ENCODE measurements at regions not wholly inside any gene's neighbourhood (a gene's known extent, or its start where the extent isn't known, plus 50 kb on each side); places are given as distances from the start of the nearest gene placed in this dataset.
"Not testable (repeated sequence)": the region's sequence is repeated elsewhere in the genome, so short reads cannot be mapped to it uniquely, and the experiment has no call there.

- intact Hi-C loops (cut with DNase I), result no loop called here
- no peak for DNase-seq
- no peak overlapping the region for H3K4me3 ChIP-seq
- no peaks in the 10 kb centered on the region for H3K4me1 ChIP-seq
- H3K27me3 ChIP-seq, result no peaks in the 10 kb centered on the region
- H3K9ac ChIP-seq (ENCODE audit: low read depth in 2 of 2, low read length in 2 of 2), result no peak overlapping the region
- TF ChIP-seq CTCF (IDR thresholded peaks at IDR 0.05), result no peak
- no peaks in the 10 kb centered on the region for H3K9me3 ChIP-seq
- H3K36me3 ChIP-seq, result no peaks in the 10 kb centered on the region
- no peak overlapping the region for H3K27ac ChIP-seq
These were observed 73.7 kb downstream of the GEMIN8 start for GRCh38 chrX:13955975-13956374.

- Histone ChIP-seq H3K27me3 (no peaks in the 10 kb centered on the region), H3K4me3 (no peak overlapping the region), H3K27ac (no peak overlapping the region), H3K4me1 (no peaks in the 10 kb centered on the region), H3K9me3 (no peaks in the 10 kb centered on the region), H3K9ac (ENCODE audit: low read depth in 2 of 2, low read length in 2 of 2) (no peak overlapping the region), H3K36me3 (no peaks in the 10 kb centered on the region)
- no peak for DNase-seq
- TF ChIP-seq CTCF (IDR thresholded peaks at IDR 0.05), result no peak
- intact Hi-C loops (cut with DNase I), result no loop called here
These were observed 74.5 kb downstream of the GEMIN8 start for GRCh38 chrX:13955095-13955647.

GRCh38 chrX:13952581-13952980, 77.1 kb downstream of the GEMIN8 start:
- intact Hi-C loops (cut with DNase I), result no loop called here
- Histone ChIP-seq H3K27me3 (no peaks in the 10 kb centered on the region), H3K4me1 (no peaks in the 10 kb centered on the region), H3K4me3 (no peak overlapping the region), H3K9me3 (no peaks in the 10 kb centered on the region), H3K36me3 (no peaks in the 10 kb centered on the region), H3K27ac (no peak overlapping the region), H3K9ac (ENCODE audit: low read depth in 2 of 2, low read length in 2 of 2) (no peak overlapping the region)
- no peak for TF ChIP-seq CTCF (IDR thresholded peaks at IDR 0.05)
- DNase-seq, result no peak

GRCh38 chrX:13946223-13946622, 83.5 kb downstream of the GEMIN8 start:
- H3K4me3 ChIP-seq; H3K27me3 ChIP-seq; H3K9ac ChIP-seq (ENCODE audit: low read depth in 2 of 2, low read length in 2 of 2); H3K27ac ChIP-seq; H3K36me3 ChIP-seq; H3K9me3 ChIP-seq; intact Hi-C loops (cut with DNase I); H3K4me1 ChIP-seq; DNase-seq: not testable (repeated sequence)

- H3K27ac ChIP-seq; H3K4me1 ChIP-seq; H3K36me3 ChIP-seq; H3K27me3 ChIP-seq; intact Hi-C loops (cut with DNase I); H3K9ac ChIP-seq (ENCODE audit: low read depth in 2 of 2, low read length in 2 of 2); H3K4me3 ChIP-seq; H3K9me3 ChIP-seq; DNase-seq: not testable (repeated sequence)
These were observed 83.9 kb downstream of the GEMIN8 start for GRCh38 chrX:13945787-13946186.

- no peaks in the 10 kb centered on the region for H3K9me3 ChIP-seq
- H3K9ac ChIP-seq (ENCODE audit: low read depth in 2 of 2, low read length in 2 of 2), result no peak overlapping the region
- DNase-seq, result no peak
- intact Hi-C loops (cut with DNase I), result no loop called here
- H3K27me3 ChIP-seq, result peaks cover 34% of the 10 kb centered on the region
- H3K27ac ChIP-seq, result no peak overlapping the region
- H3K36me3 ChIP-seq, result no peaks in the 10 kb centered on the region
- no peak overlapping the region for H3K4me3 ChIP-seq
- TF ChIP-seq CTCF (IDR thresholded peaks at IDR 0.05), result no peak
- no peaks in the 10 kb centered on the region for H3K4me1 ChIP-seq
These were observed 89.0 kb downstream of the GEMIN8 start for GRCh38 chrX:13940671-13941070.
